ENCODE measurements at regions not wholly inside any gene's neighbourhood (a gene's known extent, or its start where the extent isn't known, plus 50 kb on each side); places are given as distances from the start of the nearest gene placed in this dataset.

GRCh38 chr14:104436047-104436591 is 143.4 kb upstream of the C14orf180 start:
- in situ Hi-C loops (cut with MboI): no loop called here
- no peaks in the 10 kb centered on the region for H3K36me3 ChIP-seq (ENCODE audit: control insufficient read depth, insufficient read depth, low read length)
- POLR2A ChIA-PET: interaction anchor here (0.5 kb wide), 1 partner anchor 64 kb away, joined by 3 read pairs; no protein-coding TSS in a partner anchor
- ATAC-seq (no peak; the same call in 2 of the 3 replicates), FAIRE-seq (no peak), DNase-seq (ENCODE audit: extremely low read depth in 1 of 4, low spot score in 3 of 4) (peak in 2 of 4 experiments; percentile 19 to 23)
- no peaks in the 10 kb centered on the region for H3K9me3 ChIP-seq (replicated peaks; ENCODE audit: control insufficient read depth, insufficient read depth, low read depth, low read length)
- CTCF ChIA-PET (ENCODE audit: low intra/inter-chr PET ratio): no interaction called here
- H4K20me1 ChIP-seq (replicated peaks; ENCODE audit: control insufficient read depth, insufficient read depth, low read length): no peaks in the 10 kb centered on the region
- TF ChIP-seq ZNF197 (CRISPR knock-in tag; IDR thresholded peaks at IDR 0.05; ENCODE audit: low read depth): no peak
- peak; percentile 82 for TF ChIP-seq ZFP36 (IDR thresholded peaks at IDR 0.05; ENCODE audit: low read depth, low read length, partially characterized antibody)
- no peak for TF ChIP-seq ZNF764 (CRISPR knock-in tag; IDR thresholded peaks at IDR 0.05; ENCODE audit: low read depth)
- no peak for TF ChIP-seq BRF1 (IDR thresholded peaks at IDR 0.05; ENCODE audit: borderline replicate concordance, extremely low read depth, insufficient read length)
- no peak for TF ChIP-seq ZFP91 (CRISPR knock-in tag; IDR thresholded peaks at IDR 0.05)
- TF ChIP-seq ZBTB11 (CRISPR knock-in tag; IDR thresholded peaks at IDR 0.05): no peak
- no peak for TF ChIP-seq ZNF785 (CRISPR knock-in tag; IDR thresholded peaks at IDR 0.05)
- TF ChIP-seq MCM7 (IDR thresholded peaks at IDR 0.05): no peak
- 0 out of 2 replicates have a peak, but pooled peaks have one; percentile 10 for TF ChIP-seq NFIC (IDR thresholded peaks at IDR 0.05)
- no peak for TF ChIP-seq U2AF2 (optimal IDR thresholded peaks at IDR 0.05; ENCODE audit: low read depth, low read length)
- H3K9ac ChIP-seq (ENCODE audit: insufficient read depth in 1 of 2, low read depth in 2 of 2, low read length in 2 of 2): no peak overlapping the region
- BruUV-seq (replicated peaks): no TSS peak
- peaks cover 0 to 1% of the 10 kb centered on the region in 2 experiments; a peak in 3 of 5 replicates for H3K27me3 ChIP-seq (ENCODE audit: control insufficient read depth in 2 of 2, insufficient read depth in 2 of 2, low read length in 2 of 2)
- H2AFZ ChIP-seq (ENCODE audit: low read depth, low read length): no peak overlapping the region
- H3K4me3 ChIP-seq: no peak overlapping the region
- 1% methylated on average over 14 of the region's 20 CpGs for WGBS (ENCODE audit: insufficient coverage, low coverage, missing lambda C conversion rate)
- no peak overlapping the region for H3K27ac ChIP-seq (ENCODE audit: extremely low read depth, low read depth, low read length)
- intact Hi-C loops (cut with micrococcal nuclease): no loop called here
- H3K4me2 ChIP-seq (ENCODE audit: insufficient read depth, low read length): no peak overlapping the region
- H3K4me1 ChIP-seq (replicated peaks in 1 of 2; ENCODE audit: control insufficient read depth in 2 of 2, insufficient read depth in 2 of 2, low read length in 2 of 2): peaks cover 0 to 5% of the 10 kb centered on the region in 2 experiments; a peak in 1 of 5 replicates
- no peaks in the 10 kb centered on the region for H3K9me1 ChIP-seq (ENCODE audit: control insufficient read depth, insufficient read depth, low read length)
- H3K79me2 ChIP-seq (ENCODE audit: control insufficient read depth, insufficient read depth, low read length): no peaks in the 10 kb centered on the region

All from K562 (cell line).